ENCODE measurements at regions not wholly inside any gene's neighbourhood (a gene's known extent, or its start where the extent isn't known, plus 50 kb on each side); places are given as distances from the start of the nearest gene placed in this dataset.

GRCh38 chr11:128282053-128282452 is 305.3 kb downstream of the ETS1 start:
- ATAC-seq (ENCODE audit: low FRiP score) = no peak
- WGBS, 2 donors = 95 to 96% methylated on average over 7 of the region's 7 CpGs
- Histone ChIP-seq H3K27me3 (ENCODE audit: control insufficient read depth in 1 of 2, insufficient read depth in 2 of 2, low read length in 1 of 2) (no peaks in the 10 kb centered on the region), H3K27ac (ENCODE audit: low read depth in 1 of 2, low read length in 2 of 2) (no peak overlapping the region), H3K4me3 (ENCODE audit: low read length in 2 of 2) (no peak overlapping the region), H3K9me3 (ENCODE audit: control insufficient read depth, low read length) (no peaks in the 10 kb centered on the region), H3K4me1 (ENCODE audit: control insufficient read depth in 1 of 2, insufficient read depth in 2 of 2, low read length in 2 of 2) (no peaks in the 10 kb centered on the region), H3K36me3 (ENCODE audit: control insufficient read depth in 1 of 2, insufficient read depth in 2 of 2, low read length in 1 of 2) (no peaks in the 10 kb centered on the region)
- no peak for DNase-seq
- intact Hi-C loops (cut with DNase I) = no loop called here

DNA sequence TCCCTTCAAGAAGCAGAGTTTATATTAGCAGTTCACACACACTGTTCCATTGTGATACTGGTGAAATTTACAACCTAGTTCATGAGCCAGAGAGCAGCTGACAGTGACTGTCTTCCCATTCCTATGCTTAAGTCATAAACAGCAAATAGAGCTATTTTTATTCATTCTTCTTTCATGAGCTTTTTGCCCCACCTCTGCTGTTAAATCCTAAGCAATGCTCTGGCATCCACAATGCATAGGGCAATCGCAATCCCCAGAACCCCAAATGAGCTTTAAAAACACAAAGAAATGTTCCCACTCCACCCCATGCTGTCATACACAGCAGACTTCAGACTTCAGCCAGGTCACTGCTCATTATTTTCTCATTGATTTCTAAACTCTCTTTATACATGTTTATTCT is 307.5 kb downstream of the ETS1 start:
- Histone ChIP-seq H3K9me3 (ENCODE audit: control insufficient read depth, low read length) (peaks cover 2% of the 10 kb centered on the region), H3K27ac (ENCODE audit: low read depth in 1 of 2, low read length in 2 of 2) (no peak overlapping the region), H3K4me1 (ENCODE audit: control insufficient read depth in 1 of 2, insufficient read depth in 2 of 2, low read length in 2 of 2) (no peaks in the 10 kb centered on the region), H3K27me3 (ENCODE audit: control insufficient read depth in 1 of 2, insufficient read depth in 2 of 2, low read length in 1 of 2) (peaks cover 0 to 2% of the 10 kb centered on the region in 2 donors), H3K36me3 (ENCODE audit: control insufficient read depth in 1 of 2, insufficient read depth in 2 of 2, low read length in 1 of 2) (no peaks in the 10 kb centered on the region), H3K4me3 (ENCODE audit: low read length in 2 of 2) (no peak overlapping the region)
- WGBS, 2 donors = 79 to 94% methylated on average over 1 of the region's 1 CpG
- no peak for ATAC-seq (ENCODE audit: low FRiP score)
- no peak for DNase-seq
- intact Hi-C loops (cut with DNase I) = no loop called here

- intact Hi-C loops (cut with DNase I) = no loop called here
- no peak for ATAC-seq (ENCODE audit: low FRiP score)
Observed at GRCh38 chr11:128273736-128274135, 313.6 kb downstream of the ETS1 start.

DNA sequence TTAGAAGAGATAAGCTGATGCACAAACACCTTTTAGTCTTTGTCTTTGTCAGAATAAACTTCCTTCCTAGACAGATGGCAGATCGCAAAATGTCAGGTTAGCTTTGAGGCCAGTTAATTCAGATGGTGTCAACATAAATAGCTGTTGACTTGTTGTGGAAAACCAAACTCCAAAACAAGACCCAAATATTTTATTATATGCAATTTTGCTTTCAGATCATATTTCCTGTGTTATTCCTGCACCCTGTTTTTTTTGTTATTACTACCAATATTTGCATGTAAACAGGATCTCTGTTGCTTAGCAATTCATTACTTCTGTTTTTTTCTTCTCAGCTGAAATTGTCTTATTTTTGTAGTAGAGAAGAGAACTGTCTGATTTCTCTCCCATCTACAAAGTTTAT is 316.0 kb downstream of the ETS1 start:
- no peaks in the 10 kb centered on the region for H3K4me1 ChIP-seq (ENCODE audit: control insufficient read depth in 1 of 2, insufficient read depth in 2 of 2, low read length in 2 of 2)
- no peak overlapping the region for H3K27ac ChIP-seq (ENCODE audit: low read depth in 1 of 2, low read length in 2 of 2)
- H3K36me3 ChIP-seq (ENCODE audit: control insufficient read depth in 1 of 2, insufficient read depth in 2 of 2, low read length in 1 of 2) = no peaks in the 10 kb centered on the region
- H3K4me3 ChIP-seq (ENCODE audit: low read length in 2 of 2) = no peak overlapping the region
- H3K9me3 ChIP-seq (ENCODE audit: control insufficient read depth, low read length) = peaks cover 2% of the 10 kb centered on the region
- WGBS, 2 donors = 92 to 94% methylated on average over 1 of the region's 1 CpG
- ATAC-seq (ENCODE audit: low FRiP score) = no peak
- DNase-seq = no peak
- H3K27me3 ChIP-seq (ENCODE audit: control insufficient read depth in 1 of 2, insufficient read depth in 2 of 2, low read length in 1 of 2) = peaks cover 0 to under 1% of the 10 kb centered on the region in 2 donors
- intact Hi-C loops (cut with DNase I) = no loop called here

More at GRCh38 chr11:128273736-128274135, 313.6 kb downstream of the ETS1 start:
- Histone ChIP-seq H3K27ac (ENCODE audit: low read depth in 1 of 2, low read length in 2 of 2) (no peak overlapping the region), H3K27me3 (ENCODE audit: control insufficient read depth in 1 of 2, insufficient read depth in 2 of 2, low read length in 1 of 2) (peaks cover 0 to 2% of the 10 kb centered on the region in 2 donors), H3K9me3 (ENCODE audit: control insufficient read depth, low read length) (peaks cover 2% of the 10 kb centered on the region), H3K4me3 (ENCODE audit: low read length in 2 of 2) (no peak overlapping the region), H3K36me3 (ENCODE audit: control insufficient read depth in 1 of 2, insufficient read depth in 2 of 2, low read length in 1 of 2) (no peaks in the 10 kb centered on the region), H3K4me1 (ENCODE audit: control insufficient read depth in 1 of 2, insufficient read depth in 2 of 2, low read length in 2 of 2) (no peaks in the 10 kb centered on the region)
- 90 to 93% methylated on average over 2 of the region's 2 CpGs for WGBS, 2 donors
- no peak for DNase-seq

GRCh38 chr11:128269466-128269865 is 317.9 kb downstream of the ETS1 start:
- Histone ChIP-seq H3K4me1 (ENCODE audit: control insufficient read depth in 1 of 2, insufficient read depth in 2 of 2, low read length in 2 of 2) (no peaks in the 10 kb centered on the region), H3K27ac (ENCODE audit: low read depth in 1 of 2, low read length in 2 of 2) (no peak overlapping the region), H3K27me3 (ENCODE audit: control insufficient read depth in 1 of 2, insufficient read depth in 2 of 2, low read length in 1 of 2) (no peaks in the 10 kb centered on the region), H3K36me3 (ENCODE audit: control insufficient read depth in 1 of 2, insufficient read depth in 2 of 2, low read length in 1 of 2) (no peaks in the 10 kb centered on the region), H3K9me3 (ENCODE audit: control insufficient read depth, low read length) (no peaks in the 10 kb centered on the region), H3K4me3 (ENCODE audit: low read length in 2 of 2) (no peak overlapping the region)
- ATAC-seq (ENCODE audit: low FRiP score) (no peak), DNase-seq (no peak)
- 91 to 93% methylated on average over 1 of the region's 1 CpG for WGBS, 2 donors
- intact Hi-C loops (cut with DNase I) = no loop called here

DNA sequence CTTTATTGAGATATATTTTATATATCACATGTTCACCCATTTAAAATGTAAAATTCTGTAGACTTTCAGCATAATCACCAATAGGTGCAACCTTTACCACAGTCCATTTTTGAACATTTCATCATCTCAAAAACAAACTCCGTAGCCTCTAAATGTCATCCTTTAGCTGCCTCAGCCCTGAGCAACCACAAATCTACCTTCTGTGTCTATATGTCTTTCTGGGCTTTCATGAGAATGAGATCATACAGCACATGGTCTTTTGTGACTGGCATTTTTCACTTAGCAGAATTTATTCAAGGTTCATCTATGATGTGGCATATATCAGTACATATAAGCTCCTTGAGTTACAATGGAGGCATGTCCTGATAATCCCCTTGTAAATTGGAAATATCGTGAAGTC is 320.5 kb downstream of the ETS1 start:
- DNase-seq = no peak
- 96 to 99% methylated on average over 2 of the region's 2 CpGs for WGBS, 2 donors
- H3K4me1 ChIP-seq (ENCODE audit: control insufficient read depth in 1 of 2, insufficient read depth in 2 of 2, low read length in 2 of 2) = no peaks in the 10 kb centered on the region
- no peak overlapping the region for H3K4me3 ChIP-seq (ENCODE audit: low read length in 2 of 2)
- no peaks in the 10 kb centered on the region for H3K9me3 ChIP-seq (ENCODE audit: control insufficient read depth, low read length)
- H3K36me3 ChIP-seq (ENCODE audit: control insufficient read depth in 1 of 2, insufficient read depth in 2 of 2, low read length in 1 of 2) = no peaks in the 10 kb centered on the region
- H3K27me3 ChIP-seq (ENCODE audit: control insufficient read depth in 1 of 2, insufficient read depth in 2 of 2, low read length in 1 of 2) = no peaks in the 10 kb centered on the region
- no peak overlapping the region for H3K27ac ChIP-seq (ENCODE audit: low read depth in 1 of 2, low read length in 2 of 2)
- no peak for ATAC-seq (ENCODE audit: low FRiP score)
- intact Hi-C loops (cut with DNase I) = no loop called here

- Histone ChIP-seq H3K4me3 (ENCODE audit: low read length in 2 of 2) (no peak overlapping the region), H3K27me3 (ENCODE audit: control insufficient read depth in 1 of 2, insufficient read depth in 2 of 2, low read length in 1 of 2) (no peaks in the 10 kb centered on the region), H3K36me3 (ENCODE audit: control insufficient read depth in 1 of 2, insufficient read depth in 2 of 2, low read length in 1 of 2) (no peaks in the 10 kb centered on the region), H3K27ac (ENCODE audit: low read depth in 1 of 2, low read length in 2 of 2) (no peak overlapping the region), H3K9me3 (ENCODE audit: control insufficient read depth, low read length) (no peaks in the 10 kb centered on the region), H3K4me1 (ENCODE audit: control insufficient read depth in 1 of 2, insufficient read depth in 2 of 2, low read length in 2 of 2) (no peaks in the 10 kb centered on the region)
- intact Hi-C loops (cut with DNase I) = no loop called here
- no peak for DNase-seq
- 66 to 70% methylated on average over 12 of the region's 12 CpGs for WGBS, 2 donors
- no peak for ATAC-seq (ENCODE audit: low FRiP score)
Observed at GRCh38 chr11:128262463-128263345, 324.7 kb downstream of the ETS1 start.

GRCh38 chr11:128261011-128261421 is 326.3 kb downstream of the ETS1 start:
- H3K4me3 ChIP-seq (ENCODE audit: low read length in 2 of 2) = no peak overlapping the region
- 69 to 76% methylated on average over 6 of the region's 6 CpGs for WGBS, 2 donors
- intact Hi-C loops (cut with DNase I) = no loop called here
- no peak overlapping the region for H3K27ac ChIP-seq (ENCODE audit: low read depth in 1 of 2, low read length in 2 of 2)
- ATAC-seq (ENCODE audit: low FRiP score) = no peak
- DNase-seq = no peak
- no peaks in the 10 kb centered on the region for H3K9me3 ChIP-seq (ENCODE audit: control insufficient read depth, low read length)
- H3K27me3 ChIP-seq (ENCODE audit: control insufficient read depth in 1 of 2, insufficient read depth in 2 of 2, low read length in 1 of 2) = no peaks in the 10 kb centered on the region
- H3K36me3 ChIP-seq (ENCODE audit: control insufficient read depth in 1 of 2, insufficient read depth in 2 of 2, low read length in 1 of 2) = no peaks in the 10 kb centered on the region
- H3K4me1 ChIP-seq (ENCODE audit: control insufficient read depth in 1 of 2, insufficient read depth in 2 of 2, low read length in 2 of 2) = no peaks in the 10 kb centered on the region

DNA sequence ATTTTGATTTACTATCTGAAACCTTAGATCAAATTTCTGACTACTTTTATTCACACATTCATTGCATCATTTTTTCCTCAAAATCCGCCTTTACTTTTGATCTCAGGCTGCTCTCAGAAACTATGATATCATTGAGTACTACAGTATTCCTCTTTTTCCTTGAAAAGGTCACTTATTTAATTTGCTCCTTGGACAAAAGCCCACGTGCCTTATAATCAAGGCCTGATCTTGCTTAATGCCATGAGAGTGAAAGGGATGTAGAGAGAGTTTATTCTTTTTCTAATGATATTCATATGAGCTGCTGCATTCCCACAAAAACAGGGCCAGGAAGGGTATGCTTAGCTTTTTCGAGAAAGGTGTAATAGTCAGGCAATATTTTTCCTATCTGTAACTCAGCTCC is 327.0 kb downstream of the ETS1 start:
- H3K36me3 ChIP-seq (ENCODE audit: control insufficient read depth in 1 of 2, insufficient read depth in 2 of 2, low read length in 1 of 2) = no peaks in the 10 kb centered on the region
- H3K27ac ChIP-seq (ENCODE audit: low read depth in 1 of 2, low read length in 2 of 2) = no peak overlapping the region
- H3K9me3 ChIP-seq (ENCODE audit: control insufficient read depth, low read length) = no peaks in the 10 kb centered on the region
- no peak overlapping the region for H3K4me3 ChIP-seq (ENCODE audit: low read length in 2 of 2)
- no peaks in the 10 kb centered on the region for H3K4me1 ChIP-seq (ENCODE audit: control insufficient read depth in 1 of 2, insufficient read depth in 2 of 2, low read length in 2 of 2)
- no peak for DNase-seq
- ATAC-seq (ENCODE audit: low FRiP score) = no peak
- H3K27me3 ChIP-seq (ENCODE audit: control insufficient read depth in 1 of 2, insufficient read depth in 2 of 2, low read length in 1 of 2) = no peaks in the 10 kb centered on the region
- intact Hi-C loops (cut with DNase I) = no loop called here
- 86 to 89% methylated on average over 3 of the region's 3 CpGs for WGBS, 2 donors
